ENCODE measurements at regions not wholly inside any gene's neighbourhood (a gene's known extent, or its start where the extent isn't known, plus 50 kb on each side); places are given as distances from the start of the nearest gene placed in this dataset. TPM values are rescaled to one million over a fixed set of nuclear protein-coding genes. Genes with fewer than 3 reads are reported as not detected.

Small RNA genes lying in the stretch of these regions (microRNA-seq; reads per million reads assigned to microRNA genes)
- gene MIR3974 (ENCODE audit: borderline microRNAs expressed): not detected
